ENCODE measurements at regions not wholly inside any gene's neighbourhood (a gene's known extent, or its start where the extent isn't known, plus 50 kb on each side); places are given as distances from the start of the nearest gene placed in this dataset.

DNA sequence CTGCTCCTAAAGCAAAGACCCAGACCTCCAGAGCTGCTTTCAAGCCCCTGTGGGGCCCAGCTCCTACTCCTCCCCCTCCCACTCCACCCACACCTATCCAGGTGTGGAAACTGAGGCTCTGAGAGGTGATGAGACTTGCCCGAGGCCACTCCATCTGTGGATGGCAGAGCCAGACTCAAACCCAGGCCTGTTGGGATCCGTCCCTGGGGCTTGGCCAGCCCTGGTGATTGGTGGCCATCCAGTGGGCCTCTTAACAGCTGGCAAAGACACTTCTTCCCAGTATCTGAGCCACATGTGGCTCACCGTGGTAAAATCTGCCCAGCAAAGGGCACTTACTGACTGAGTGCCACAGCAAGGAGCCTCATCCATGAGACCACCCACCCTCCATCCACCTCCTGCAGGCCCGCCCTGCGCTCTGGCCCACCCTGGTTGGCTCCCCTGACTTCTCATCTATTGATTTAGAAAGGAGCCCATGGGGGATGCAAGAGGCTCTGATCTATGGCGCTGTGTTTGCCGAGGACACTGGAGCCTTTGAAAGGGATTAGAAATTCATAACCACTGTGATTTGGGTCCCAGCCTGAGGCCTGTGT lies 398.5 kb downstream of the PTPRU start:
- no peak overlapping the region for H3K4me3 ChIP-seq (ENCODE audit: low read depth, low read length)
- no peak for DNase-seq (ENCODE audit: low read depth)
- TF ChIP-seq, protein P1, sequence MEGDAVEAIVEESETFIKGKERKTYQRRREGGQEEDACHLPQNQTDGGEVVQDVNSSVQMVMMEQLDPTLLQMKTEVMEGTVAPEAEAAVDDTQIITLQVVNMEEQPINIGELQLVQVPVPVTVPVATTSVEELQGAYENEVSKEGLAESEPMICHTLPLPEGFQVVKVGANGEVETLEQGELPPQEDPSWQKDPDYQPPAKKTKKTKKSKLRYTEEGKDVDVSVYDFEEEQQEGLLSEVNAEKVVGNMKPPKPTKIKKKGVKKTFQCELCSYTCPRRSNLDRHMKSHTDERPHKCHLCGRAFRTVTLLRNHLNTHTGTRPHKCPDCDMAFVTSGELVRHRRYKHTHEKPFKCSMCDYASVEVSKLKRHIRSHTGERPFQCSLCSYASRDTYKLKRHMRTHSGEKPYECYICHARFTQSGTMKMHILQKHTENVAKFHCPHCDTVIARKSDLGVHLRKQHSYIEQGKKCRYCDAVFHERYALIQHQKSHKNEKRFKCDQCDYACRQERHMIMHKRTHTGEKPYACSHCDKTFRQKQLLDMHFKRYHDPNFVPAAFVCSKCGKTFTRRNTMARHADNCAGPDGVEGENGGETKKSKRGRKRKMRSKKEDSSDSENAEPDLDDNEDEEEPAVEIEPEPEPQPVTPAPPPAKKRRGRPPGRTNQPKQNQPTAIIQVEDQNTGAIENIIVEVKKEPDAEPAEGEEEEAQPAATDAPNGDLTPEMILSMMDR (IDR thresholded peaks at IDR 0.05; ENCODE audit: low read depth, low read length, missing control alignments), result no peak

DNA sequence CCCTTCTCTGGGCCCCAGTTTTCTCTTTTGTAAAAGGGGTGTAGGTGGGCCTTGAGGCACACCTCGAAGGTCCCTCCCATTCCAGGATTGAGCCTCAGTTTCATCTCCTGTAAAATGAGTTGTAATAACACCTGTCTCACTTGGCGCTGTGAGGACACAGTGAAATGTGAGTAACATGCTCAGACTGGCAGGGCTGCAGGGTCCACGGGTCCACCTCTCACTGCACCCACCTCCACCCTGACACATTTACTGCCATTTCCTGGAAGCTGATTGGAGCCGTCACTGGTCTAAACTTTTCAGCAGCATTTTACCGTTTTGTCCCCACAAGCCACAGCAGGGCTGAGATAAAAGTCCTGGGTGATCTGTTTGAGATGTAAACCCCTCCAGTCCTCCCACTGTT lies 398.0 kb downstream of the PTPRU start:
- TF ChIP-seq, protein P1 (IDR thresholded peaks at IDR 0.05; ENCODE audit: low read depth, low read length, missing control alignments), result no peak
- no peak overlapping the region for H3K4me3 ChIP-seq (ENCODE audit: low read depth, low read length)
- no peak for DNase-seq (ENCODE audit: low read depth)

DNA sequence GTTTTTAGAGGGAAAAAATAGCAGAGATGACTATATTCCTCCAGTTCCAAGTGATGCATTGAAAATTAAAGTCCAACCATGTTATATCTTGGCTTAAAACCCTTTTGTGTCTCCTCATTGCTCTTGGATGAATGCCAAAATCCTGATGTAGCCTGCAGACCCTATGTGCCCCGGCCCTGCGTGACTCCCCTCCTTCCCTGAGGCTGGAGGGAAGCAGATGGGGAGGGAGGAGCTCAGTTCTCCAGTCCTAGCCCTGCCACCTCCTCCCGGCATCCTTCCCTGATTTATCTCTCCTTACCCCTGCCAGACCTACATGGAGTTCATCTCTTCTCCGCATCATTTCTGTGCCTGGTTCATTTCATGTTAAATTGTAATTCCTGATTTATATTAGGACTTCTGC lies 397.4 kb downstream of the PTPRU start:
- TF ChIP-seq, protein P1 (IDR thresholded peaks at IDR 0.05; ENCODE audit: low read depth, low read length, missing control alignments), result no peak
- H3K4me3 ChIP-seq (ENCODE audit: low read depth, low read length), result no peak overlapping the region
- no peak for DNase-seq (ENCODE audit: low read depth)

GRCh38 chr1:29632806-29633615 lies 396.7 kb downstream of the PTPRU start:
- H3K4me3 ChIP-seq (ENCODE audit: low read depth, low read length), result no peak overlapping the region
- TF ChIP-seq, protein P1 (IDR thresholded peaks at IDR 0.05; ENCODE audit: low read depth, low read length, missing control alignments), result no peak
- no peak for DNase-seq (ENCODE audit: low read depth)

DNA sequence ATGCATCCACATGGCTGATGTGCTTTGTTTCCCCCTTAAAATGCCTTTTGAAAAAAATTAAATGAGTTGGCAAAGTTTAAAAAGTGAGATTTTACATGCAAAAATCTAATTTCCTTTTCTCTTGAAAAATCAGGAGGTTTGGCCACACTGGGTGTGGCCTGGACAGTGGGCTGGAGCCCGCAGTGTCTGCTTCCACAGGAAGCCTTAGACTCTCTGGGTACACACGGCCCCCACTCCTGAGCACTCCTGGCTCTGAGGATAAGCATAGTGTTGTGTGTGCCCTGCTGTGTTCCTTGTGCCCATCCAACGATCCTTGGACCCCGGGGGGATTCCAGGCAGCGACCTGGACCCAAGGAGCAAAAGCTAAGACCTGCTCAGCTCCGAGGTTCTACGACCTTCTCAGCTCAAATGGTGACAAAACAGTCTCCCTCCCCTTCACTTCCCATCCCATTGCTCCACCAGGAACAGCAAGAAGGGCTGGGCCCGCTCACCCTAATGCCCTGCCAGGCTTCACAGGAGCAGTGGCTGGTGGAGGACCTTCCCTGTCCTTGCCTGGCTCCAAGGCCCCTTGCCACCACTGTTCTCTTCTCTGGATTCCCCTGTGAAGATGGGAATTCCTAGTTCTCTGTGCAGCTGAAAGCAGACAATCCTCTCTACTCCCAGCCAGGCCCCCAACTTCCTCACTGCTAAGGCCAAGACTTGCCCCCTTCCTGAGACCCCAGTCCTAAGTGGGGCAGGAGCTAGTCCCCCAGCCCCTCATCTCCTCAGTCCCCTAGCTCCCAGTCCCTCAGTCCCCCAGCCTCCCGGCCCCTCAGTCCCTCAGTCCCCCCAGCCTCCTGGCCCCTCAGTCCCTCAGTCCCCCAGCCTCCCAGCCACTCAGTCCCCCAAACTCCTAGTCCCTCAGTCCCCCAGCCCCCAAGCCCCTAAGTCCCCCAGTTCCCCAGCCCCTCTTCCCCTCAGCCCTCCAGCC lies 395.8 kb downstream of the PTPRU start:
- no peak for DNase-seq (ENCODE audit: low read depth)
- TF ChIP-seq, protein P1 (IDR thresholded peaks at IDR 0.05; ENCODE audit: low read depth, low read length, missing control alignments), result no peak
- H3K4me3 ChIP-seq (ENCODE audit: low read depth, low read length), result no peak overlapping the region

GRCh38 chr1:29631361-29631760 lies 395.0 kb downstream of the PTPRU start:
- TF ChIP-seq, protein P1 (IDR thresholded peaks at IDR 0.05; ENCODE audit: low read depth, low read length, missing control alignments), result no peak
- no peak overlapping the region for H3K4me3 ChIP-seq (ENCODE audit: low read depth, low read length)
- DNase-seq (ENCODE audit: low read depth), result no peak
